HCT116 (cell line): ENCODE measurements at regions not wholly inside any gene's neighbourhood (a gene's known extent, or its start where the extent isn't known, plus 50 kb on each side); places are given as distances from the start of the nearest gene placed in this dataset.

ENCODE experiments used
- ATAC-seq: fragments of 200-7000 bp; cut with Tn5 transposase; 2 replicates; pipeline ENCODE4 v1.9.1; 2020; ENCODE audit warnings: mild to moderate bottlenecking, moderate library complexity
- BruUV-seq: library from RNA; stranded (reverse); fragments of 400-500 nt; replicated peaks from 2 replicates; lab custom pipeline; 2021; lab: Mats Ljungman, UMichigan
- CTCF ChIA-PET: fragments of 300-600 bp; sonication (Branson Sonifier 250); formaldehyde crosslinking; loops from one replicate; lab custom pipeline; 2021; ENCODE audit warnings: antibody characterized with exemption; lab: Charles Lee
- POLR2A ChIA-PET: fragments of 300-600, 350-600 bp; sonication (Branson Sonifier 250); formaldehyde crosslinking; loops from one replicate; lab custom pipeline; 2021; ENCODE audit warnings: antibody characterized with exemption; lab: Charles Lee
- RAD21 ChIA-PET, 2 experiments: fragments of 300-600 bp; sonication (Branson Sonifier 250); formaldehyde crosslinking; loops; one replicate each; lab custom pipeline; 2023; ENCODE audit warnings: low total read pairs in 2 of 2; ENCODE audit not compliant: uncharacterized antibody in 2 of 2, unreplicated experiment in 2 of 2, low non-redundant PET in 1 of 2; lab: Charles Lee
- DNase-seq: peaks from one replicate; pipeline ENCODE4 v3.0.0-alpha.2; 2010; ENCODE audit warnings: low read depth, low spot score
- H2AFZ ChIP-seq: fragments of 200-600 bp; shearing (Covaris generic), sonication (generic); 2 replicates; pipeline ENCODE4 v1.6.1; 2017; ENCODE audit warnings: low read depth, mixed run types, mixed read lengths, antibody characterized with exemption, low read length; ENCODE audit not compliant: poor library complexity, severe bottlenecking
- H3K27ac ChIP-seq: 2 replicates; pipeline ENCODE4 v1.5.1; 2012; ENCODE audit warnings: low read depth, low read length
- H3K27me3 ChIP-seq: fragments of 200-600 bp; sonication (generic); 2 replicates; pipeline ENCODE4 v1.6.1; 2016; ENCODE audit warnings: mixed run types, low read length, mixed read lengths; ENCODE audit not compliant: insufficient read depth
- H3K36me3 ChIP-seq, 2 experiments: fragments of 200-500 bp in 1 of 2; fragments of 200-600 bp in 1 of 2; sonication (Bioruptor generic) in 1 of 2; sonication (generic) in 1 of 2; 2 replicates each; pipeline versions ENCODE4 v1.5.1 to v1.6.1; 2014 to 2016; ENCODE audit warnings: low read length in 2 of 2, inconsistent platforms in 1 of 2, mixed read lengths in 1 of 2, mixed run types in 1 of 2; ENCODE audit not compliant: insufficient read depth in 2 of 2, control insufficient read depth in 1 of 2
- H3K4me1 ChIP-seq, 2 experiments: fragments of 200-600 bp in 1 of 2; sonication (generic) in 1 of 2; 2 replicates each; pipeline versions ENCODE4 v1.5.1 to v1.6.1; 2012 to 2017; ENCODE audit warnings: low read length in 2 of 2, inconsistent platforms in 1 of 2, mild to moderate bottlenecking in 1 of 2, mixed read lengths in 1 of 2, mixed run types in 1 of 2, moderate library complexity in 1 of 2; ENCODE audit not compliant: insufficient read depth in 2 of 2, control insufficient read depth in 1 of 2
- H3K4me2 ChIP-seq: fragments of 200-600 bp; sonication (generic); 2 replicates; pipeline ENCODE4 v1.6.1; 2017; ENCODE audit warnings: mixed run types, low read length, mixed read lengths
- H3K4me3 ChIP-seq, 2 experiments: fragments of 200-600 bp in 1 of 2; sonication (generic) in 1 of 2; replicated peaks in 1 of 2; 2 replicates each; pipeline ENCODE4 v1.5.1; 2011 to 2016; ENCODE audit warnings: low read length in 2 of 2, control low read depth in 1 of 2, low read depth in 1 of 2, mild to moderate bottlenecking in 1 of 2, mixed read lengths in 1 of 2, mixed run types in 1 of 2
- H3K79me2 ChIP-seq: fragments of 200-600 bp; sonication (generic); 2 replicates; pipeline ENCODE4 v1.6.1; 2017; ENCODE audit warnings: mild to moderate bottlenecking, mixed run types, low read length, moderate library complexity, mixed read lengths; ENCODE audit not compliant: insufficient read depth
- H3K9ac ChIP-seq: fragments of 200-600 bp; sonication (generic); 2 replicates; pipeline ENCODE4 v1.6.1; 2016; ENCODE audit warnings: low read length, mixed read lengths
- H3K9me2 ChIP-seq: fragments of 200-600 bp; sonication (generic), shearing (Covaris generic); 2 replicates; pipeline ENCODE4 v1.6.1; 2017; ENCODE audit warnings: mixed run types, mild to moderate bottlenecking, moderate library complexity; ENCODE audit not compliant: insufficient read depth
- H3K9me3 ChIP-seq, 2 experiments: fragments of 200-500 bp in 1 of 2; fragments of 200-600 bp in 1 of 2; sonication (Bioruptor generic) in 1 of 2; sonication (generic) in 1 of 2; 2 replicates each; pipeline ENCODE4 v1.6.1; 2014 to 2017; ENCODE audit warnings: low read length in 2 of 2, mixed read lengths in 2 of 2, inconsistent platforms in 1 of 2, low read depth in 1 of 2, mild to moderate bottlenecking in 1 of 2, mixed run types in 1 of 2, moderate library complexity in 1 of 2; ENCODE audit not compliant: control insufficient read depth in 1 of 2, insufficient read depth in 1 of 2
- H4K20me1 ChIP-seq: fragments of 200-600 bp; sonication (generic), shearing (Covaris generic); 2 replicates; pipeline ENCODE4 v1.6.1; 2017; ENCODE audit warnings: mixed run types, mild to moderate bottlenecking, moderate library complexity; ENCODE audit not compliant: insufficient read depth
- ATF3 ChIP-seq: IDR thresholded peaks from 2 replicates; pipeline ENCODE4 v1.6.1; 2012
- CEBPB ChIP-seq: IDR thresholded peaks from 2 replicates; pipeline ENCODE4 v1.6.1; 2012; ENCODE audit warnings: low read depth
- EGR1 ChIP-seq: IDR thresholded peaks from 2 replicates; pipeline ENCODE4 v1.6.1; 2012; ENCODE audit warnings: low read depth
- ELF1 ChIP-seq: IDR thresholded peaks from 2 replicates; pipeline ENCODE4 v1.6.1; 2012; ENCODE audit warnings: low read depth, borderline replicate concordance
- EZH2 ChIP-seq: fragments of 200-600 bp; sonication (generic); IDR thresholded peaks from 2 replicates; pipeline ENCODE4 v1.6.1; 2017; ENCODE audit warnings: antibody characterized with exemption, mixed run types
- EZH2phosphoT487 ChIP-seq: fragments of 200-600 bp; IDR thresholded peaks from 2 replicates; pipeline ENCODE4 v1.6.1; 2018; ENCODE audit warnings: antibody characterized with exemption, borderline replicate concordance
- FOSL1 ChIP-seq: IDR thresholded peaks from 2 replicates; pipeline ENCODE4 v1.6.1; 2012; ENCODE audit warnings: low read depth
- JUND ChIP-seq: IDR thresholded peaks from 2 replicates; pipeline ENCODE4 v1.6.1; 2012
- MAX ChIP-seq: IDR thresholded peaks from 2 replicates; pipeline ENCODE4 v1.6.1; 2012
- POLR2A ChIP-seq: IDR thresholded peaks from 2 replicates; pipeline ENCODE4 v1.7.0; 2011; ENCODE audit warnings: borderline replicate concordance; ENCODE audit not compliant: insufficient read depth, insufficient read length; ENCODE audit errors: extremely low read depth
- RAD21 ChIP-seq: IDR thresholded peaks from 2 replicates; pipeline ENCODE4 v1.6.1; 2012; ENCODE audit warnings: low read depth, mild to moderate bottlenecking
- SP1 ChIP-seq: IDR thresholded peaks from 2 replicates; pipeline ENCODE4 v1.6.1; 2012; ENCODE audit warnings: low read depth
- SRF ChIP-seq: IDR thresholded peaks from 2 replicates; pipeline ENCODE4 v1.6.1; 2012; ENCODE audit warnings: low read depth
- TCF7L2 ChIP-seq: IDR thresholded peaks from 2 replicates; pipeline ENCODE4 v1.7.0; 2011; ENCODE audit warnings: borderline replicate concordance, inconsistent platforms; ENCODE audit not compliant: insufficient read depth, insufficient read length; ENCODE audit errors: extremely low read depth
- ZBTB33 ChIP-seq: IDR thresholded peaks from 2 replicates; pipeline ENCODE4 v1.6.1; 2011; ENCODE audit warnings: mild to moderate bottlenecking, low read length, moderate library complexity; ENCODE audit not compliant: insufficient replicate concordance; ENCODE audit errors: extremely low read depth
- ZNF274 ChIP-seq: fragments of 200-500 bp; sonication (Bioruptor generic); IDR thresholded peaks from 2 replicates; pipeline ENCODE4 v1.6.1; 2014; ENCODE audit warnings: mild to moderate bottlenecking, low read depth, low read length, inconsistent platforms
- intact Hi-C: fragments of 100-400 bp; cut with micrococcal nuclease; formaldehyde crosslinking; loops from 2 replicates; pipeline ENCODE4 v1.10.0; 2022

- H3K27ac ChIP-seq = no peak overlapping the region
- H3K9me2 ChIP-seq = no peaks in the 10 kb centered on the region
- TF ChIP-seq ZNF274 = no peak
- TF ChIP-seq CEBPB = no peak
- no peak for TF ChIP-seq EGR1
- TF ChIP-seq TCF7L2 = no peak
- TF ChIP-seq ATF3 = no peak
- TF ChIP-seq ELF1 = no peak
- no peak for TF ChIP-seq ZBTB33
- TF ChIP-seq EZH2 = no peak
- no peak for TF ChIP-seq JUND
- TF ChIP-seq RAD21 = no peak
- TF ChIP-seq EZH2phosphoT487 = no peak
- no peak for TF ChIP-seq MAX
- TF ChIP-seq SP1 = no peak
- TF ChIP-seq SRF = no peak
- TF ChIP-seq POLR2A = no peak
- no peak for TF ChIP-seq FOSL1
- peaks cover 0 to 7% of the 10 kb centered on the region in 2 experiments; a peak in 1 of 4 replicates for H3K4me1 ChIP-seq
- no peaks in the 10 kb centered on the region for H3K9me3 ChIP-seq
- no peak overlapping the region for H3K9ac ChIP-seq
- ChIA-PET POLR2A (no interaction called here), RAD21 (no interaction called here), CTCF (no interaction called here)
- no peak overlapping the region for H3K4me3 ChIP-seq
- H3K4me2 ChIP-seq = no peak overlapping the region
- no peak overlapping the region for H2AFZ ChIP-seq
- no peaks in the 10 kb centered on the region for H3K27me3 ChIP-seq
- no peaks in the 10 kb centered on the region for H4K20me1 ChIP-seq
- H3K36me3 ChIP-seq = no peaks in the 10 kb centered on the region
- intact Hi-C loops = no loop called here
- no TSS peak for BruUV-seq
- DNase-seq = no peak
- no peak for ATAC-seq
- no peaks in the 10 kb centered on the region for H3K79me2 ChIP-seq
Observed at GRCh38 chr20:19937651-19938420, 79.3 kb upstream of the NAA20 start.
